ENCODE measurements at regions not wholly inside any gene's neighbourhood (a gene's known extent, or its start where the extent isn't known, plus 50 kb on each side); places are given as distances from the start of the nearest gene placed in this dataset.

GRCh38 chr2:151071906-151072305, 189.8 kb downstream of the RBM43 start:
- Histone ChIP-seq H3K4me1 (no peaks in the 10 kb centered on the region), H3K27ac (no peak overlapping the region), H3K4me3 (no peak overlapping the region), H3K9me3 (no peaks in the 10 kb centered on the region), H3K27me3 (no peaks in the 10 kb centered on the region), H3K36me3 (no peaks in the 10 kb centered on the region)
- no peak for DNase-seq
- TF ChIP-seq, protein P1, sequence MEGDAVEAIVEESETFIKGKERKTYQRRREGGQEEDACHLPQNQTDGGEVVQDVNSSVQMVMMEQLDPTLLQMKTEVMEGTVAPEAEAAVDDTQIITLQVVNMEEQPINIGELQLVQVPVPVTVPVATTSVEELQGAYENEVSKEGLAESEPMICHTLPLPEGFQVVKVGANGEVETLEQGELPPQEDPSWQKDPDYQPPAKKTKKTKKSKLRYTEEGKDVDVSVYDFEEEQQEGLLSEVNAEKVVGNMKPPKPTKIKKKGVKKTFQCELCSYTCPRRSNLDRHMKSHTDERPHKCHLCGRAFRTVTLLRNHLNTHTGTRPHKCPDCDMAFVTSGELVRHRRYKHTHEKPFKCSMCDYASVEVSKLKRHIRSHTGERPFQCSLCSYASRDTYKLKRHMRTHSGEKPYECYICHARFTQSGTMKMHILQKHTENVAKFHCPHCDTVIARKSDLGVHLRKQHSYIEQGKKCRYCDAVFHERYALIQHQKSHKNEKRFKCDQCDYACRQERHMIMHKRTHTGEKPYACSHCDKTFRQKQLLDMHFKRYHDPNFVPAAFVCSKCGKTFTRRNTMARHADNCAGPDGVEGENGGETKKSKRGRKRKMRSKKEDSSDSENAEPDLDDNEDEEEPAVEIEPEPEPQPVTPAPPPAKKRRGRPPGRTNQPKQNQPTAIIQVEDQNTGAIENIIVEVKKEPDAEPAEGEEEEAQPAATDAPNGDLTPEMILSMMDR (IDR thresholded peaks at IDR 0.05): no peak
- TF ChIP-seq POLR2A (IDR thresholded peaks at IDR 0.05): no peak
- intact Hi-C loops (cut with DNase I; ENCODE audit: low total_unique reads): no loop called here

DNA sequence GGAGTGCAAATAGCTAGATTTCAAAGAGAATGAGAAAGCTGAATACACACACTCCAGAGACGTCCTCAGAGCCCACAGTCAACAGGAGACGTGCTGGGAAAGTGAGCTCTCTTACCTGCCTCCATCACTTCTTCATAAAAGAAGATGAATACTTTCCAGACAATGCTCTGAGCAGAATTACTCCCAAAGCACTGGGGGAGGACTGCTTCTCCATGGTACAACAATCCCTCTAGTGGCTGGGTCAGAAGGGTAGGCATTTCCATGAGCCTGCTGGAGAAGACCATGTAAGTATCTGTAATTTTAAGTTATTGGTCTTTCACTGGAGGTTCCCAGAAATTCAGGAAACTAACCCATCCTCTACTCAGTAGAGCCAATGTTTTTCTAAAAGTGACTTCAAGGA, 190.3 kb downstream of the RBM43 start:
- H3K36me3 ChIP-seq: no peaks in the 10 kb centered on the region
- DNase-seq: no peak
- no peaks in the 10 kb centered on the region for H3K4me1 ChIP-seq
- no peak overlapping the region for H3K4me3 ChIP-seq
- H3K9me3 ChIP-seq: no peaks in the 10 kb centered on the region
- TF ChIP-seq POLR2A (IDR thresholded peaks at IDR 0.05): no peak
- TF ChIP-seq, protein P1 (IDR thresholded peaks at IDR 0.05): no peak
- no peak overlapping the region for H3K27ac ChIP-seq
- intact Hi-C loops (cut with DNase I; ENCODE audit: low total_unique reads): no loop called here
- no peaks in the 10 kb centered on the region for H3K27me3 ChIP-seq

- H3K4me1 ChIP-seq: no peaks in the 10 kb centered on the region
- no peaks in the 10 kb centered on the region for H3K36me3 ChIP-seq
- intact Hi-C loops (cut with DNase I; ENCODE audit: low total_unique reads): no loop called here
- TF ChIP-seq POLR2A (IDR thresholded peaks at IDR 0.05): no peak
- TF ChIP-seq, protein P1 (IDR thresholded peaks at IDR 0.05): no peak
- H3K27me3 ChIP-seq: no peaks in the 10 kb centered on the region
- no peak for DNase-seq
- H3K9me3 ChIP-seq: no peaks in the 10 kb centered on the region
- no peak overlapping the region for H3K4me3 ChIP-seq
- H3K27ac ChIP-seq: no peak overlapping the region
These were observed 191.4 kb downstream of the RBM43 start for GRCh38 chr2:151070253-151070652.

- Histone ChIP-seq H3K36me3 (no peaks in the 10 kb centered on the region), H3K27me3 (no peaks in the 10 kb centered on the region), H3K4me3 (no peak overlapping the region), H3K27ac (no peak overlapping the region), H3K4me1 (no peaks in the 10 kb centered on the region), H3K9me3 (no peaks in the 10 kb centered on the region)
- intact Hi-C loops (cut with DNase I; ENCODE audit: low total_unique reads): no loop called here
- no peak for DNase-seq
- TF ChIP-seq, protein P1 (IDR thresholded peaks at IDR 0.05): no peak
- TF ChIP-seq POLR2A (IDR thresholded peaks at IDR 0.05): no peak
These were observed 193.8 kb downstream of the RBM43 start for GRCh38 chr2:151067658-151068369.

DNA sequence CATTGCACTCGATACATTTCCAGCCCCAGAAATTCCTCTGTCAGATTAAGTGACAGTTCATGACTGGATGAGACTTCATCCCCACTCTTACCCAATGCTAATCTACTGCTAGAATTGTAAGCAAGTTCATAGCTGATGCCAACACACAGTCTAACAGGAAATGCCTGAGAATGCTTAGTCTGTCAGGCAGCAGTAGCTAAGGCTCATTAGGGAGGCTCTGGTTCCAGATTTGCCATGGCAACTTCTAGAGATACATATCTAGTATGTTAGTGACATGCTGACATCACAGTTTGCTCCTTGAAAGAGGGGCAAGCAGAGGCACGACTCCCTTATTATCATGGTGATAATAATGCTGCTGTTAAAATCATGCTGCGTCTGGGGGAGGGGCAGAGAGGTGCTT, 198.4 kb downstream of the RBM43 start:
- DNase-seq: no peak

More for the DNA sequence above, 198.4 kb downstream of the RBM43 start:
- Histone ChIP-seq H3K4me1 (no peaks in the 10 kb centered on the region), H3K9me3 (no peaks in the 10 kb centered on the region), H3K4me3 (no peak overlapping the region), H3K36me3 (no peaks in the 10 kb centered on the region), H3K27me3 (no peaks in the 10 kb centered on the region), H3K27ac (no peak overlapping the region)
- intact Hi-C loops (cut with DNase I; ENCODE audit: low total_unique reads): no loop called here
- TF ChIP-seq POLR2A (IDR thresholded peaks at IDR 0.05): no peak
- TF ChIP-seq, protein P1 (IDR thresholded peaks at IDR 0.05): no peak
